M059J (cell line): ENCODE measurements at regions not wholly inside any gene's neighbourhood (a gene's known extent, or its start where the extent isn't known, plus 50 kb on each side); places are given as distances from the start of the nearest gene placed in this dataset.

ENCODE experiments used
- DNase-seq: peaks from one replicate; pipeline ENCODE4 v3.0.0-alpha.2; 2012; ENCODE audit warnings: low read depth

GRCh38 chr3:3241596-3241995, 62.1 kb upstream of the CRBN start:
- no peak for DNase-seq

- no peak for DNase-seq
These were observed 61.5 kb upstream of the CRBN start for GRCh38 chr3:3240986-3241385.

GRCh38 chr3:3237979-3238378, 58.5 kb upstream of the CRBN start:
- DNase-seq: no peak

- no peak for DNase-seq
These were observed 52.8 kb upstream of the CRBN start for GRCh38 chr3:3232251-3232650.
